WTC11 (cell line): ENCODE measurements at regions not wholly inside any gene's neighbourhood (a gene's known extent, or its start where the extent isn't known, plus 50 kb on each side); places are given as distances from the start of the nearest gene placed in this dataset.

ENCODE experiments used
- ATAC-seq: fragments of 200-7000 bp; cut with Tn5 transposase; 2 replicates; pipeline ENCODE4 v1.10.0; 2021; ENCODE audit warnings: mild to moderate bottlenecking, moderate library complexity
- CTCF ChIA-PET: fragments of 300-600 bp; sonication (Branson Sonifier 250); formaldehyde crosslinking; loops from one replicate; lab custom pipeline; 2021; ENCODE audit warnings: antibody characterized with exemption; lab: Charles Lee
- POLR2A ChIA-PET: fragments of 350-600 bp; sonication (Branson Sonifier 250); formaldehyde crosslinking; loops from one replicate; lab custom pipeline; 2021; ENCODE audit warnings: antibody characterized with exemption; lab: Charles Lee
- DNase-seq: peaks from one replicate; pipeline ENCODE4 v3.0.0; 2021; ENCODE audit warnings: low spot score
- H3K27ac Mint-ChIP-seq: 2 replicates; pipeline ENCODE4 v1.8.0; 2021; ENCODE audit warnings: mixed read lengths
- H3K27me3 Mint-ChIP-seq: 2 replicates; pipeline ENCODE4 v1.8.0; 2021; ENCODE audit warnings: low read depth, mild to moderate bottlenecking, moderate library complexity, mixed read lengths
- H3K36me3 Mint-ChIP-seq: 2 replicates; pipeline ENCODE4 v1.8.0; 2021; ENCODE audit warnings: mixed read lengths
- H3K4me1 Mint-ChIP-seq: 2 replicates; pipeline ENCODE4 v1.8.0; 2022; ENCODE audit warnings: mixed read lengths
- H3K4me3 Mint-ChIP-seq: 2 replicates; pipeline ENCODE4 v1.8.0; 2021; ENCODE audit warnings: mild to moderate bottlenecking, moderate library complexity, mixed read lengths
- H3K9me3 Mint-ChIP-seq: 2 replicates; pipeline ENCODE4 v1.8.0; 2021; ENCODE audit warnings: mixed read lengths
- ATF1 ChIP-seq: sonication (generic); formaldehyde crosslinking; IDR thresholded peaks from 2 replicates; pipeline ENCODE4 v1.8.1; 2023; ENCODE audit warnings: mild to moderate bottlenecking, moderate library complexity, missing genetic modification reagents
- CTCF ChIP-seq: fragments of 200-600 bp; IDR thresholded peaks from 2 replicates; pipeline ENCODE4 v1.8.0; 2022; ENCODE audit warnings: antibody characterized with exemption
- ELF4 ChIP-seq: sonication (generic); formaldehyde crosslinking; IDR thresholded peaks from 2 replicates; pipeline ENCODE4 v1.8.1; 2022; ENCODE audit warnings: low read depth, mild to moderate bottlenecking, moderate library complexity, missing genetic modification reagents
- ESRRA ChIP-seq: sonication (generic); formaldehyde crosslinking; IDR thresholded peaks from 2 replicates; pipeline ENCODE4 v1.8.1; 2022; ENCODE audit warnings: mild to moderate bottlenecking, missing genetic modification reagents, borderline replicate concordance
- GABPB1 ChIP-seq: sonication (generic); formaldehyde crosslinking; IDR thresholded peaks from 2 replicates; pipeline ENCODE4 v1.8.1; 2023; ENCODE audit warnings: mild to moderate bottlenecking, missing genetic modification reagents
- GRHL2 ChIP-seq: fragments of 250-450 bp; sonication (Bioruptor Pico); IDR thresholded peaks from 2 replicates; pipeline ENCODE4 v1.8.0; 2022; ENCODE audit warnings: mild to moderate bottlenecking, moderate library complexity; ENCODE audit not compliant: insufficient replicate concordance, severe bottlenecking
- KAT7 ChIP-seq: sonication (generic); formaldehyde crosslinking; IDR thresholded peaks from 2 replicates; pipeline ENCODE4 v1.8.1; 2023; ENCODE audit warnings: missing genetic modification reagents, mild to moderate bottlenecking, borderline replicate concordance
- MXD4 ChIP-seq: fragments of 250-450 bp; sonication (Bioruptor Pico); IDR thresholded peaks from 2 replicates; pipeline ENCODE4 v1.8.0; 2021; ENCODE audit warnings: mild to moderate bottlenecking, moderate library complexity, borderline replicate concordance
- RELA ChIP-seq: sonication (generic); formaldehyde crosslinking; IDR thresholded peaks from 2 replicates; pipeline ENCODE4 v1.8.1; 2022; ENCODE audit warnings: missing genetic modification reagents, mild to moderate bottlenecking, borderline replicate concordance
- RORB ChIP-seq: fragments of 250-450 bp; sonication (Bioruptor Pico); IDR thresholded peaks from 2 replicates; pipeline ENCODE4 v1.9.0; 2021; ENCODE audit warnings: mild to moderate bottlenecking
- SP1 ChIP-seq: sonication (generic); formaldehyde crosslinking; conservative IDR thresholded peaks from 2 replicates; pipeline ENCODE4 v1.8.1; 2022; ENCODE audit warnings: missing genetic modification reagents
- TCF7 ChIP-seq: sonication (generic); formaldehyde crosslinking; IDR thresholded peaks from 2 replicates; pipeline ENCODE4 v1.8.0; 2022; ENCODE audit warnings: mild to moderate bottlenecking, low read depth, missing genetic modification reagents, moderate library complexity
- ZNF219 ChIP-seq: sonication (generic); formaldehyde crosslinking; IDR thresholded peaks from 2 replicates; pipeline ENCODE4 v1.8.0; 2023; ENCODE audit warnings: missing genetic modification reagents, mild to moderate bottlenecking, borderline replicate concordance
- ZNF317 ChIP-seq: sonication (generic); formaldehyde crosslinking; IDR thresholded peaks from 2 replicates; pipeline ENCODE4 v1.8.1; 2023; ENCODE audit warnings: low read depth, mild to moderate bottlenecking, moderate library complexity, missing genetic modification reagents, borderline replicate concordance
- ZSCAN18 ChIP-seq: fragments of 250-450 bp; sonication (Bioruptor Pico); IDR thresholded peaks from 2 replicates; pipeline ENCODE4 v2.1.2; 2022; ENCODE audit warnings: mild to moderate bottlenecking, moderate library complexity
- TF ChIP-seq, protein P1 (sequence below): fragments of 250-450 bp; sonication (Bioruptor Pico); IDR thresholded peaks from 2 replicates; pipeline ENCODE4 v1.9.0; 2021; ENCODE audit warnings: mild to moderate bottlenecking, borderline replicate concordance
- TF ChIP-seq, protein P2 (sequence below): fragments of 250-450 bp; sonication (Bioruptor Pico); IDR thresholded peaks from 2 replicates; pipeline ENCODE4 v1.8.0; 2021; ENCODE audit warnings: mild to moderate bottlenecking
- TF ChIP-seq, protein P3 (sequence below): sonication (generic); formaldehyde crosslinking; IDR thresholded peaks from 2 replicates; pipeline ENCODE4 v1.8.1; 2023; ENCODE audit warnings: mild to moderate bottlenecking, missing genetic modification reagents, moderate library complexity
- TF ChIP-seq, protein P4 (sequence below): sonication (generic); formaldehyde crosslinking; IDR thresholded peaks from 2 replicates; pipeline ENCODE4 v1.8.1; 2023; ENCODE audit warnings: mild to moderate bottlenecking, moderate library complexity, missing genetic modification reagents
- TF ChIP-seq, protein P5 (sequence below): sonication (generic); formaldehyde crosslinking; conservative IDR thresholded peaks from 2 replicates; pipeline ENCODE4 v1.8.1; 2023; ENCODE audit warnings: mild to moderate bottlenecking, low read depth, missing genetic modification reagents, moderate library complexity

DNA sequence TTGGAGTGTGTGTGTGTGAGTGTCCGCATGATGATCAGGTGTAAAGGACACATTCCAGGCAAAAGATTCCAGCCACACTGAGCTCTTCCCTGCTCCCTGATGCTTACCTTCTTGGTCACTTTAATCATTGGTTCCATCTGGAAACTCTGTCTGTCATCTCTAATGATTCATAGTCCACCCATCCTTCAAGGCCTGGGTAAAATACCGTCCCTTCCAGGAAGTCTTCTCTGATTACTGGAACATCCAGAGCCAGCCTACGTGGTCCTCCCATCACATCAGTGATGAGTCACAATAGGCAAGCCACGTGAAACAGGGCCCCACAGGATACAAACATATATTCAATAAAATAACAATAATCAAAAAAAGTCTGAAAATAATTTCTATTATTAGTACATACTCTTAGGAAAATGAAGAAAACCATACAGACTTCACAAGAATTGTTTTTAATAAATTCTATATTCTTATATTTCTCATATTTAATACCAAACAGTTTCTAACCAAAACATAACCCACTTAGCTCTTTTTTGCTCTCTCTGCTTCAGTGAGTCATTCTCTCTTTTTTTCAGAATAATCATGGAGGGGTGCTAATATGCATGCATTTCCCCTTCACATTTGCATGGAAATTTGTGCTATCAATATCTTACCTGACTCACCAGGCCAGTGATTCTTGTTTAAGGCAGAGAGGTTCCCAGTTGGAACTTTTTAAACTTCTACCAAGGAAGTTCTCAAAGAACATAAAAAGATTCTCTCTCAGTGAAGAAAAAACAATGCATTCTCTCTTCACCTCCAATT lies 263.2 kb downstream of the TOX3 start (continued):
- TF ChIP-seq, protein P1, sequence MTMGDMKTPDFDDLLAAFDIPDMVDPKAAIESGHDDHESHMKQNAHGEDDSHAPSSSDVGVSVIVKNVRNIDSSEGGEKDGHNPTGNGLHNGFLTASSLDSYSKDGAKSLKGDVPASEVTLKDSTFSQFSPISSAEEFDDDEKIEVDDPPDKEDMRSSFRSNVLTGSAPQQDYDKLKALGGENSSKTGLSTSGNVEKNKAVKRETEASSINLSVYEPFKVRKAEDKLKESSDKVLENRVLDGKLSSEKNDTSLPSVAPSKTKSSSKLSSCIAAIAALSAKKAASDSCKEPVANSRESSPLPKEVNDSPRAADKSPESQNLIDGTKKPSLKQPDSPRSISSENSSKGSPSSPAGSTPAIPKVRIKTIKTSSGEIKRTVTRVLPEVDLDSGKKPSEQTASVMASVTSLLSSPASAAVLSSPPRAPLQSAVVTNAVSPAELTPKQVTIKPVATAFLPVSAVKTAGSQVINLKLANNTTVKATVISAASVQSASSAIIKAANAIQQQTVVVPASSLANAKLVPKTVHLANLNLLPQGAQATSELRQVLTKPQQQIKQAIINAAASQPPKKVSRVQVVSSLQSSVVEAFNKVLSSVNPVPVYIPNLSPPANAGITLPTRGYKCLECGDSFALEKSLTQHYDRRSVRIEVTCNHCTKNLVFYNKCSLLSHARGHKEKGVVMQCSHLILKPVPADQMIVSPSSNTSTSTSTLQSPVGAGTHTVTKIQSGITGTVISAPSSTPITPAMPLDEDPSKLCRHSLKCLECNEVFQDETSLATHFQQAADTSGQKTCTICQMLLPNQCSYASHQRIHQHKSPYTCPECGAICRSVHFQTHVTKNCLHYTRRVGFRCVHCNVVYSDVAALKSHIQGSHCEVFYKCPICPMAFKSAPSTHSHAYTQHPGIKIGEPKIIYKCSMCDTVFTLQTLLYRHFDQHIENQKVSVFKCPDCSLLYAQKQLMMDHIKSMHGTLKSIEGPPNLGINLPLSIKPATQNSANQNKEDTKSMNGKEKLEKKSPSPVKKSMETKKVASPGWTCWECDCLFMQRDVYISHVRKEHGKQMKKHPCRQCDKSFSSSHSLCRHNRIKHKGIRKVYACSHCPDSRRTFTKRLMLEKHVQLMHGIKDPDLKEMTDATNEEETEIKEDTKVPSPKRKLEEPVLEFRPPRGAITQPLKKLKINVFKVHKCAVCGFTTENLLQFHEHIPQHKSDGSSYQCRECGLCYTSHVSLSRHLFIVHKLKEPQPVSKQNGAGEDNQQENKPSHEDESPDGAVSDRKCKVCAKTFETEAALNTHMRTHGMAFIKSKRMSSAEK (CRISPR knock-in tag), result no peak
- TF ChIP-seq RORB (no peak), ZNF219 (CRISPR knock-in tag) (no peak), ATF1 (CRISPR knock-in tag) (no peak)
- TF ChIP-seq, protein P2, sequence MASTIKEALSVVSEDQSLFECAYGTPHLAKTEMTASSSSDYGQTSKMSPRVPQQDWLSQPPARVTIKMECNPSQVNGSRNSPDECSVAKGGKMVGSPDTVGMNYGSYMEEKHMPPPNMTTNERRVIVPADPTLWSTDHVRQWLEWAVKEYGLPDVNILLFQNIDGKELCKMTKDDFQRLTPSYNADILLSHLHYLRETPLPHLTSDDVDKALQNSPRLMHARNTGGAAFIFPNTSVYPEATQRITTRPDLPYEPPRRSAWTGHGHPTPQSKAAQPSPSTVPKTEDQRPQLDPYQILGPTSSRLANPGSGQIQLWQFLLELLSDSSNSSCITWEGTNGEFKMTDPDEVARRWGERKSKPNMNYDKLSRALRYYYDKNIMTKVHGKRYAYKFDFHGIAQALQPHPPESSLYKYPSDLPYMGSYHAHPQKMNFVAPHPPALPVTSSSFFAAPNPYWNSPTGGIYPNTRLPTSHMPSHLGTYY (CRISPR knock-in tag), result no peak

DNA sequence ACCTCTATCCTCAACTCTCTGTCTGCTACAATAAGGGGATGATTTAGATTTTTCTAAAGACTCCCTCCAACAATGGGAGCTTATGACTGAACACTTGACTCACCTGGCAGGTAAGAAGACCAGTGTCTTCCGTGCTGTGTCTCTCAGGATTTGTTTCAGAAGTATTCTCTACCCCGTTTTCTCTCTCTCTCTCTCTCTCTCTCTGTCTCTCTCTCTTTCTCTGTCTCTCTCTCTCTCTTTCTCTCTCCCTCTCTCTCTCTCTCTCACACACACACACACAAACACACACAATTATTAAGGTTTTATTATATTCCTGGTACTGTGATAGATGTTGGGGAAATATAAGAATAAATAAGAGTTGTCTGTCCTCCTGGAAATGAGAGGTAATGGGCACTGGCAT lies 263.9 kb downstream of the TOX3 start:
- no peak overlapping the region for H3K4me3 Mint-ChIP-seq
- no peaks in the 10 kb centered on the region; the same call in 1 of the 2 replicates for H3K27me3 Mint-ChIP-seq
- no peak overlapping the region for H3K27ac Mint-ChIP-seq
- peaks cover 11% of the 10 kb centered on the region for H3K9me3 Mint-ChIP-seq
- peaks cover 28% of the 10 kb centered on the region for H3K4me1 Mint-ChIP-seq
- DNase-seq (no peak), ATAC-seq (no peak)
- ChIA-PET POLR2A (no interaction called here), CTCF (no interaction called here)
- no peaks in the 10 kb centered on the region for H3K36me3 Mint-ChIP-seq
- no peak for TF ChIP-seq TCF7 (CRISPR knock-in tag)
- TF ChIP-seq, protein P3, sequence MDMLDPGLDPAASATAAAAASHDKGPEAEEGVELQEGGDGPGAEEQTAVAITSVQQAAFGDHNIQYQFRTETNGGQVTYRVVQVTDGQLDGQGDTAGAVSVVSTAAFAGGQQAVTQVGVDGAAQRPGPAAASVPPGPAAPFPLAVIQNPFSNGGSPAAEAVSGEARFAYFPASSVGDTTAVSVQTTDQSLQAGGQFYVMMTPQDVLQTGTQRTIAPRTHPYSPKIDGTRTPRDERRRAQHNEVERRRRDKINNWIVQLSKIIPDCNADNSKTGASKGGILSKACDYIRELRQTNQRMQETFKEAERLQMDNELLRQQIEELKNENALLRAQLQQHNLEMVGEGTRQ (CRISPR knock-in tag), result no peak
- TF ChIP-seq, protein P4, sequence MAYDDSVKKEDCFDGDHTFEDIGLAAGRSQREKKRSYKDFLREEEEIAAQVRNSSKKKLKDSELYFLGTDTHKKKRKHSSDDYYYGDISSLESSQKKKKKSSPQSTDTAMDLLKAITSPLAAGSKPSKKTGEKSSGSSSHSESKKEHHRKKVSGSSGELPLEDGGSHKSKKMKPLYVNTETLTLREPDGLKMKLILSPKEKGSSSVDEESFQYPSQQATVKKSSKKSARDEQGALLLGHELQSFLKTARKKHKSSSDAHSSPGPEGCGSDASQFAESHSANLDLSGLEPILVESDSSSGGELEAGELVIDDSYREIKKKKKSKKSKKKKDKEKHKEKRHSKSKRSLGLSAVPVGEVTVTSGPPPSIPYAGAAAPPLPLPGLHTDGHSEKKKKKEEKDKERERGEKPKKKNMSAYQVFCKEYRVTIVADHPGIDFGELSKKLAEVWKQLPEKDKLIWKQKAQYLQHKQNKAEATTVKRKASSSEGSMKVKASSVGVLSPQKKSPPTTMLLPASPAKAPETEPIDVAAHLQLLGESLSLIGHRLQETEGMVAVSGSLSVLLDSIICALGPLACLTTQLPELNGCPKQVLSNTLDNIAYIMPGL (CRISPR knock-in tag), result no peak
- TF ChIP-seq ATF1 (CRISPR knock-in tag), result no peak
- no peak for TF ChIP-seq MXD4 (CRISPR knock-in tag)
- TF ChIP-seq GRHL2 (CRISPR knock-in tag), result no peak
- TF ChIP-seq ESRRA (CRISPR knock-in tag), result no peak
- no peak for TF ChIP-seq SP1 (CRISPR knock-in tag)
- no peak for TF ChIP-seq KAT7 (CRISPR knock-in tag)
- TF ChIP-seq CTCF, result no peak
- no peak for TF ChIP-seq RELA (CRISPR knock-in tag)
- TF ChIP-seq, protein P5, sequence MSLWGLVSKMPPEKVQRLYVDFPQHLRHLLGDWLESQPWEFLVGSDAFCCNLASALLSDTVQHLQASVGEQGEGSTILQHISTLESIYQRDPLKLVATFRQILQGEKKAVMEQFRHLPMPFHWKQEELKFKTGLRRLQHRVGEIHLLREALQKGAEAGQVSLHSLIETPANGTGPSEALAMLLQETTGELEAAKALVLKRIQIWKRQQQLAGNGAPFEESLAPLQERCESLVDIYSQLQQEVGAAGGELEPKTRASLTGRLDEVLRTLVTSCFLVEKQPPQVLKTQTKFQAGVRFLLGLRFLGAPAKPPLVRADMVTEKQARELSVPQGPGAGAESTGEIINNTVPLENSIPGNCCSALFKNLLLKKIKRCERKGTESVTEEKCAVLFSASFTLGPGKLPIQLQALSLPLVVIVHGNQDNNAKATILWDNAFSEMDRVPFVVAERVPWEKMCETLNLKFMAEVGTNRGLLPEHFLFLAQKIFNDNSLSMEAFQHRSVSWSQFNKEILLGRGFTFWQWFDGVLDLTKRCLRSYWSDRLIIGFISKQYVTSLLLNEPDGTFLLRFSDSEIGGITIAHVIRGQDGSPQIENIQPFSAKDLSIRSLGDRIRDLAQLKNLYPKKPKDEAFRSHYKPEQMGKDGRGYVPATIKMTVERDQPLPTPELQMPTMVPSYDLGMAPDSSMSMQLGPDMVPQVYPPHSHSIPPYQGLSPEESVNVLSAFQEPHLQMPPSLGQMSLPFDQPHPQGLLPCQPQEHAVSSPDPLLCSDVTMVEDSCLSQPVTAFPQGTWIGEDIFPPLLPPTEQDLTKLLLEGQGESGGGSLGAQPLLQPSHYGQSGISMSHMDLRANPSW (CRISPR knock-in tag), result no peak
- TF ChIP-seq ZNF317 (CRISPR knock-in tag), result no peak
- no peak for TF ChIP-seq ELF4 (CRISPR knock-in tag)
- no peak for TF ChIP-seq GABPB1 (CRISPR knock-in tag)
- TF ChIP-seq ZSCAN18 (CRISPR knock-in tag), result no peak
